ENCODE measurements at regions not wholly inside any gene's neighbourhood (a gene's known extent, or its start where the extent isn't known, plus 50 kb on each side); places are given as distances from the start of the nearest gene placed in this dataset.

DNA sequence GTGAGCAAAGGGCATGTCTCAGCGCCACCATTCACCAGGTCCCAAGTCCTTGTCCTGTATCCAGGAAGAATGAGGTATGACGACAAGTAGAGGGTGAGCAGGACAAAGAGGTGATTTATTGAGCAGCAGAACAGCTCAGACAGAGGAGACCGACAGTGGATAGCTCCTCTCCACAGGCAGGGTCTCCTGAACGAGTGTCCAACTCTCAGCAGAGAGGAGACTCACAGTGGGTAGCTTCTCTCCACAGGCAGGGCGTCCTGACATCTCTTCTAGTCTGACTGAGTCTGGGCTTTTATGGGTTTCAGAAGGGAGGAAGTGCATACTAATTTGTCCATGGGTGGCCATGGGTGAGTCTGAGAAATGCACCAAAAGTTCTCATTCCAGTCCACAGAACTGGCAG lies 204.7 kb downstream of the ANKRD60 start:
- WGBS (ENCODE audit: insufficient coverage) = 78% methylated on average over 5 of the region's 5 CpGs

DNA sequence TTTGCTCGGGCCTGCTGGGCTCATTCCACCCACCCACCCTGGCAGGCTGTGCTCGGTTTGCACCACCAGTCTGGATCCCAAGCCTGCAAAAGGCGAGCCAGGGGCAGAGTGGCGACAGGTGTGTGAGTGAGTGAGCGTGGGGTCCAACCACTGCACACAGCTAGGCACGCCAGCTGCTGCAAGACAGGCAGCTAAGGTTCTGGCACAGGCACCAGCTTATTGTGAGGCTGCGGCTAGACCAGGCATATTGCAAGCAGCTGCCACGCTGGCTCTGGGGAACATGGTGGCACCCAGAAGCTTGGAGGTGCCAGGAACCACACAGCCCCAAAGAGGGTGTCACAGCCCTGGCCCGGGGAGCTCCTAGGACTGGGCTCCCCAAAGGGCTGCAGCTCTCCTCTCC lies 205.1 kb downstream of the ANKRD60 start:
- Mint-ChIP-seq H3K9me3 (no peaks in the 10 kb centered on the region), H3K27ac (no peak overlapping the region), H3K4me1 (no peaks in the 10 kb centered on the region), H3K27me3 (ENCODE audit: low read depth in 2 of 2) (peaks cover under 1 to 7% of the 10 kb centered on the region in 2 donors), H3K36me3 (no peaks in the 10 kb centered on the region), H3K4me3 (no peak overlapping the region)
- Histone ChIP-seq H3K27ac (ENCODE audit: low read length) (no peak overlapping the region), H3K4me3 (ENCODE audit: low read length) (no peak overlapping the region), H3K4me1 (ENCODE audit: control insufficient read depth, insufficient read depth, low read length) (no peaks in the 10 kb centered on the region), H3K27me3 (ENCODE audit: control insufficient read depth, insufficient read depth, low read length) (no peaks in the 10 kb centered on the region), H3K36me3 (ENCODE audit: control insufficient read depth, insufficient read depth, low read length) (no peaks in the 10 kb centered on the region), H3K9me3 (ENCODE audit: control insufficient read depth, insufficient read depth, low read length) (no peaks in the 10 kb centered on the region)
- 87% methylated on average over 9 of the region's 9 CpGs for WGBS (ENCODE audit: insufficient coverage)
- no peak for ATAC-seq
- DNase-seq = no peak
- TF ChIP-seq, protein P1, sequence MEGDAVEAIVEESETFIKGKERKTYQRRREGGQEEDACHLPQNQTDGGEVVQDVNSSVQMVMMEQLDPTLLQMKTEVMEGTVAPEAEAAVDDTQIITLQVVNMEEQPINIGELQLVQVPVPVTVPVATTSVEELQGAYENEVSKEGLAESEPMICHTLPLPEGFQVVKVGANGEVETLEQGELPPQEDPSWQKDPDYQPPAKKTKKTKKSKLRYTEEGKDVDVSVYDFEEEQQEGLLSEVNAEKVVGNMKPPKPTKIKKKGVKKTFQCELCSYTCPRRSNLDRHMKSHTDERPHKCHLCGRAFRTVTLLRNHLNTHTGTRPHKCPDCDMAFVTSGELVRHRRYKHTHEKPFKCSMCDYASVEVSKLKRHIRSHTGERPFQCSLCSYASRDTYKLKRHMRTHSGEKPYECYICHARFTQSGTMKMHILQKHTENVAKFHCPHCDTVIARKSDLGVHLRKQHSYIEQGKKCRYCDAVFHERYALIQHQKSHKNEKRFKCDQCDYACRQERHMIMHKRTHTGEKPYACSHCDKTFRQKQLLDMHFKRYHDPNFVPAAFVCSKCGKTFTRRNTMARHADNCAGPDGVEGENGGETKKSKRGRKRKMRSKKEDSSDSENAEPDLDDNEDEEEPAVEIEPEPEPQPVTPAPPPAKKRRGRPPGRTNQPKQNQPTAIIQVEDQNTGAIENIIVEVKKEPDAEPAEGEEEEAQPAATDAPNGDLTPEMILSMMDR (IDR thresholded peaks at IDR 0.05) = no peak
- intact Hi-C loops (cut with micrococcal nuclease) = no loop called here

More for the DNA sequence above, 204.7 kb downstream of the ANKRD60 start:
- no peaks in the 10 kb centered on the region for H3K27me3 ChIP-seq (ENCODE audit: control insufficient read depth, insufficient read depth, low read length)
- no peaks in the 10 kb centered on the region for H3K36me3 ChIP-seq (ENCODE audit: control insufficient read depth, insufficient read depth, low read length)
- H3K36me3 Mint-ChIP-seq = no peaks in the 10 kb centered on the region
- no peaks in the 10 kb centered on the region for H3K9me3 Mint-ChIP-seq
- TF ChIP-seq, protein P1 (IDR thresholded peaks at IDR 0.05) = no peak
- H3K9me3 ChIP-seq (ENCODE audit: control insufficient read depth, insufficient read depth, low read length) = no peaks in the 10 kb centered on the region
- H3K4me3 ChIP-seq (ENCODE audit: low read length) = no peak overlapping the region
- H3K4me1 ChIP-seq (ENCODE audit: control insufficient read depth, insufficient read depth, low read length) = no peaks in the 10 kb centered on the region
- no peaks in the 10 kb centered on the region for H3K4me1 Mint-ChIP-seq
- peaks cover 5 to 10% of the 10 kb centered on the region in 2 donors for H3K27me3 Mint-ChIP-seq (ENCODE audit: low read depth in 2 of 2)
- no peak for ATAC-seq
- no peak overlapping the region for H3K27ac ChIP-seq (ENCODE audit: low read length)
- intact Hi-C loops (cut with micrococcal nuclease) = no loop called here
- H3K4me3 Mint-ChIP-seq = no peak overlapping the region
- DNase-seq = no peak
- no peak overlapping the region for H3K27ac Mint-ChIP-seq

DNA sequence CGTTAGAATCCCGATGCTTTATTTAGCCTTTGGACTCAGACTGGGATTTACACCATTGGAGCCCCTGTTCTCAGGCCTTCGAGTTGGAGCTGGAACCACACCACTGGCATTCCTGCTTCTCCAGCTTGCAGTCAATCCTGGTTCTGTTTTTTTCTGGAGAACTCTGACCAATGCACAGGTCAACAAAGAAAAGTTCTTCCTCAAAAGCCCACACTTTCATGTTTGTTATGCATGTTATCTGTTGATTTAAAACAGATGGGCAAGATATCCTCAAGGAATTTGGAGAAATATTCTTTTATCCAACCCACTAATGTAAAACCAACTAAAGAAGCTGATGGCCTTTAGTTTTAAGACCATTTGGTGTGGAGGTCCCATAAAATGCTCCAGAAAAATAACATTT lies 205.7 kb downstream of the ANKRD60 start:
- Histone ChIP-seq H3K4me1 (ENCODE audit: control insufficient read depth, insufficient read depth, low read length) (no peaks in the 10 kb centered on the region), H3K27ac (ENCODE audit: low read length) (no peak overlapping the region), H3K4me3 (ENCODE audit: low read length) (no peak overlapping the region), H3K36me3 (ENCODE audit: control insufficient read depth, insufficient read depth, low read length) (no peaks in the 10 kb centered on the region), H3K9me3 (ENCODE audit: control insufficient read depth, insufficient read depth, low read length) (no peaks in the 10 kb centered on the region), H3K27me3 (ENCODE audit: control insufficient read depth, insufficient read depth, low read length) (no peaks in the 10 kb centered on the region)
- WGBS (ENCODE audit: insufficient coverage) = 91% methylated on average over 3 of the region's 3 CpGs
- intact Hi-C loops (cut with micrococcal nuclease) = no loop called here
- DNase-seq (no peak), ATAC-seq (no peak)
- H3K4me3 Mint-ChIP-seq = no peak overlapping the region
- peaks cover 0 to 5% of the 10 kb centered on the region in 2 donors for H3K27me3 Mint-ChIP-seq (ENCODE audit: low read depth in 2 of 2)
- no peaks in the 10 kb centered on the region for H3K36me3 Mint-ChIP-seq
- TF ChIP-seq, protein P1 (IDR thresholded peaks at IDR 0.05) = no peak
- H3K9me3 Mint-ChIP-seq = no peaks in the 10 kb centered on the region
- no peaks in the 10 kb centered on the region for H3K4me1 Mint-ChIP-seq
- H3K27ac Mint-ChIP-seq = no peak overlapping the region

DNA sequence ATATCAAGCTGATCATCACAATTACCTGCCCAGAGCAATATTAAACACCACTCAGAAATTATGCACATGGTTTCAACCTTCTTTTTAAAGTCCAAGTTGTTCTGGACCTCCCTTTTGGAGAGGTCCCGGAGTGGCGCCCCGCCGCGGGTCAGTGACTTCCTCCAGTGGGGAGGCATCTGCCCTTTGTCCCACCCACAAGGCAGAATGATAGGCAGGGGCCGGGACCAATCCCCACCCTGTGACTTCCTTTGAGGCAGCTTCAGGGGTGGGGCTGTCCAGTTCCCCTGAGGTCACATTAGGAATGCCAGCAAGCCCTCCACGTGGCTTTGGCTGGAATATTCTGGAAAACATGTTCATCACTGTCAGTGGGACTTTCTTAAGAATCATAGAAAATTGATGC lies 207.0 kb downstream of the ANKRD60 start:
- Mint-ChIP-seq H3K4me1 (no peaks in the 10 kb centered on the region), H3K27me3 (ENCODE audit: low read depth in 2 of 2) (peaks cover 0 to 5% of the 10 kb centered on the region in 2 donors), H3K36me3 (no peaks in the 10 kb centered on the region), H3K27ac (no peak overlapping the region), H3K9me3 (no peaks in the 10 kb centered on the region), H3K4me3 (no peak overlapping the region)
- H3K36me3 ChIP-seq (ENCODE audit: control insufficient read depth, insufficient read depth, low read length) = no peaks in the 10 kb centered on the region
- intact Hi-C loops (cut with micrococcal nuclease) = no loop called here
- WGBS (ENCODE audit: insufficient coverage) = 86% methylated on average over 7 of the region's 7 CpGs
- TF ChIP-seq, protein P1 (IDR thresholded peaks at IDR 0.05) = no peak
- H3K27me3 ChIP-seq (ENCODE audit: control insufficient read depth, insufficient read depth, low read length) = no peaks in the 10 kb centered on the region
- no peaks in the 10 kb centered on the region for H3K4me1 ChIP-seq (ENCODE audit: control insufficient read depth, insufficient read depth, low read length)
- H3K4me3 ChIP-seq (ENCODE audit: low read length) = no peak overlapping the region
- no peaks in the 10 kb centered on the region for H3K9me3 ChIP-seq (ENCODE audit: control insufficient read depth, insufficient read depth, low read length)
- DNase-seq (no peak), ATAC-seq (no peak)
- no peak overlapping the region for H3K27ac ChIP-seq (ENCODE audit: low read length)

All from natural killer cell (primary cell).